Activated naive CD8-positive, alpha-beta T cell treated with anti-CD3 and anti-CD28 coated beads, Interleukin-2, amount 50 U/mL, for 16 hours (primary cell): ENCODE measurements at regions not wholly inside any gene's neighbourhood (a gene's known extent, or its start where the extent isn't known, plus 50 kb on each side); places are given as distances from the start of the nearest gene placed in this dataset.

Experiments
- DNase-seq: peaks from one replicate; pipeline ENCODE4 v3.0.0-alpha.2; 2020; ENCODE audit warnings: low read depth, low spot score

DNA sequence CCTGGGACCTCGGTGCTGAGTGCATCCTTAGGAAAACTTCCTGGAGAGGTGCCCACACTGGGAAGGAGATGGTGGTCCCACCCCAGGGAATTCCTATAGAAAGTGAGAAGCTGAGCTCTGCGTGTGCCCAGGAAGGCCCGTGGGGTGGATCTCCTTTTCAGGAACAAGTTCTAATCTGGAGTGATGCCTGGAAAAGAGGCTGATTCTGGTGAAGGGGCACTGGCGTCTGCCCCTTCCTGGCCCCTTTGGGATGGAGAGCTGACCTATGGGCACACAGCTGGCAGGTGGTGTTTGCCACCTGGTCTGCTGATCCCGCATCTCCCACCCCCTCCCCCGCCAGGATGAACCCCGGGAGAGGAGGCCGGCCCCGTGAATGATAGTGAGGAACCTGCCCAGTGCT, 142.0 kb upstream of the RTL1 start:
- DNase-seq, result no peak

DNA sequence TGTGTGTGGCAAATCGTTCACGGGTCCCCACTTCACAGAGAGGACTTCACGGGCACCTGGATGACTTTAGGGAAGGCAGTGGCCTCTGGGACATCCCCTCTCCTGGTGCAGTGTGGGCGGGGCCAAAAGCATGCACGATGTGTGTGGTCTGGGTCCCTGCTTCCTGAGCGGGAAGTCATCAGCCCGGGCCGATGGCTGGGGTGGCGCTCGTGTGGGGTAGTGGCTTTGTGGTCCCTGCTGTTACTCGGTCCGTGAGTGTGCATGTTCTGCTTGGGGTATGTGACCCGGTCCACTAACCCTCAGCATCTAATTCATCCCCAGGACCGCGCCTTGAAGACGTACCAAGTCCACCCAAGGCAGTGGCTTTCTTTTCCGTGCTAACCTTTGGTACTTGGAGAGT, 142.5 kb upstream of the RTL1 start:
- no peak for DNase-seq

DNA sequence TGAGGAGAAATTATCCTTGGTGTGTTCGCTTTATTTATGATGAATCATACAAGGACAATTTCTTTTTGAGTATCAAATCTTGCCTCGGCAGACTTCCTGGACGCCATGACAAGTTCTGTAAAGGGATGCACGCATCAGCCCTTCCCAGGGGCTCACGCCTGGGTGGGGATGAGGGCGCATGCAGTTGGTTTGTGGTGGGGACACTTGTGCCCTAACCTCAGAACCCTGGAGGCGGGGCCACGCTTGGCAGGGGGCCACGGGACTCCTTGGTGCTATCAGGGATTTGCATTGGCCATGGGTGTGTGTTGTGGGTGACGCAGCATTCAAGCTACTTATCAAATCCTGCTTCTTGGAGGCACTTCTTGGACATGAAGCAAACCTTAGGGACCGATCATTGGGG, 143.8 kb upstream of the RTL1 start:
- DNase-seq, result no peak

DNA sequence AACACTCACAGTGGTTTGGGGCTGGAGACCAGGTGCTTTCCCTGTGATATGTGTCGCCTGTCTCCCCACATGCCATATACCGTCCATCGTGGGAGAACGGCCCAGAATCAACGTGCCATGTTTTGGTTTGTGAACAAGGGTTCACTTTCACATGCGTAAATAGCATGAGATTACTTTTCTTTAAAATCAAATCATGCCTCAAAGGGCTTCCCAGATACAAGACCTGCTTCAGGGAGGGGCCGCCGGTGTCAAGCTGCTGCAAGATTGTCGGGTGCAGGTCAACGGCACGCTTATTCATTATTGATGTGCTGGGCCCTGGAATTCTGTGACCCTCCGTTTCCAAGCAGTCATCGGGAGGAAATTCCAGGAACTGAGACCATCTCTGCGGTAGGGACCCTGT, 145.2 kb upstream of the RTL1 start:
- no peak for DNase-seq

DNA sequence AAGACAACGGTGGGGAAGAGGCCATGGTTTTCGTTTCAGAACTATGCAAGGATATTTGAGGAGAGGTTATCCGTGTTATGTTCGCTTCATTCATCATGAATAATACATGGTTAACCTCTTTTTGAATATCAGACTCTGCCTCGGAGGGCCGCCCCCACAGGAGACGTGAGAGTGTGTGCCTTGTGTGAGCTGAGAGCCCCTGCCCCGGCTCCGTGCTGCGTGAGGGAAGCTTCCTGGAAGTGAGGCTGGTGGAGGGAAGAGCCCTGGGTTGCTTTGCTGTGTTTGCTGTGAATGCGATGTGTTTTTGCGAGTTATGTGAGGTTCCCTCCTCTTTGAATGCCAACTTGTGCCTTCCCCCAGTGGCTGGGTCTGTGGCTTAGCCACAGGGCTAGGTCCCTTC, 146.0 kb upstream of the RTL1 start:
- DNase-seq, result no peak

DNA sequence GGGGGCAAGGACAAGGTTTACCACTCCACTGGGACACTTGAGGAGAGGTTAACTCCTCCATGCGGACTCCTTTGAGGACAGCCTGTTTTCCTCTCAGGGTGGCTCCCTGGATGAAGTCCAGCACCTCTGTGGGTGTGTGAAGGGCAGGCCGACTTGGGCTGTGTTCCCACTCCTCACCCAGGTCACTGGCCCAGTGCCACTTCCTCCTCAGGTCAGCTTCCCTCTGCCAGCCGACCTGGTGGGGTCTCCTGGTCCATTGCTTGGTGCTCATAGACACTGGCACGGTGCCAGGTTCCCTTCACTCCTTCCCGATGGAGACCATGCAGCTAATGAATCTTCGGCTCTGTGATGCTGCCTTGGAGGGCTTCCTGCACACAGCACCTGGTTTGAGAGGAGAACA, 146.4 kb upstream of the RTL1 start:
- no peak for DNase-seq

DNA sequence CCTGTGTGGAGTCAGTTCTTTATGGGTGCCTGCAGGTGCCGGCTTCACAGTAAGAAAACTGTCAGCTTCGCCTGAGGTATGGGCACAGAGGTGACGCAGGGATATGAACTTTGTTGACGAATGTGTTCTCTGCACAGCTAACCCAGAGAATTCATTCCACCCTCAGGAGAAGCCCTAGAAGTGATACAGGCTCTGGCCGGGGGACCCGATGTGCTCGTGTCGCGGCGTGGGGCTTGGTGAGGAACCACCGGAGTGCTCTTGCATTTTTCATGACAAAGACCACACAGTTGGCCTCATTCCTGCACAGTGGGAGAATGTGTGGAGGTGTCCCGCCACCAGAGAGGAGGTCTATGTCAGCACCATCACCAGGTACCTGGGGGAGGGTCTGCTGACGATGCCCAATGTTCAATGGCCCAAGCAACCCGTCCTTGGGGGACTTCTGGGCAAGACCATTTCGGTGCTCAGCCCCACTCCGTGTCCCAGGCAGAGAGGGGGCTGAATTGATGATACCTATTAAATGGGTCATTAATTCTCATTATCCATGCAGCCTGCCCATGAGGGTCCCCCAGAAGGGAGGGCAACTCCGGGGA, 147.5 kb upstream of the RTL1 start:
- no peak for DNase-seq

DNA sequence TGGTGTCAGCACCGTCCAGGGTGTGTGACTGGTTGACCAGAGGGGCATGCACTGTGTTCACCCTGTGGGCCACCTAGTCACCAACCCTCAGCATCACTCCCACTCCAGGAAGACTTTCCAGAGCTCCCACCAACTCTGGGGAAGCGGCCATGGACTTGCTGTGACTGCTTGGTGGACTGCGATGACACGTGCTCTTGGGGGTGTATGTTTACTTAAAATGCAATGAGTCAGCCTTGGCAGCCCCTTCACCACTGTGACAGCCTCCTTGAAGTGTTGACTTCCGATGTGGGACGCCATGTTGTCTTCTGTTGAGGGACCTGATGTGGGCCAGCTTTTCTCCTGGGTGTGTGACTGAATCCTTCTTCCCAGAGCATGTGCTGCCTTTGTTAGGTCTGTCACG, 151.1 kb upstream of the RTL1 start:
- no peak for DNase-seq

DNA sequence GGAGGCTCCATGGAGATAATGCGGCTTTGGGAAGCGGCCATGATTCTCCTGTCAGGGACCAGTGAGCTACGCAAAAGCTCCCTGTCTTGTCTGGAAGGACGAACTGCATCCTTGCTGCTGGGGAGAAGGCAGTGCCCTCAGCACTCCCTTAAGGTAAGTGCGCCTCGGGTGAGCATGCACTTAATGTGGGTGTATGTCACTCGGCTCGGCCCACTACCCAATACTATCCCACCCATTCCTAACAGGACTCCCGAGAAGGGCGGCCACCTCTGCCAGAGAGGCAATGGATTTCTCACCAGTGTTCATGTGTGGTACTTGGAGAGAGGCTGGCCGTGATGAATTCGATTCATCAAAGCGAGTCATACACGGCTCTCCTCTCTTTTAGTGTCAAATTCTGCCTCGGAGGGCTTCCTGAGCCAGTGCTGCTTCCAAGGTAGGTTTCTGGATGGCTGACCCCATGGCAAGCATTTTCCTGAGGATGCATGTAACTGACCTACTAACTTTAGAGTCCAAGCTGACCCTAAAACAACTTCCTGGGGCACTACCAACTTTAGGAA, 151.7 kb upstream of the RTL1 start:
- DNase-seq, result no peak

DNA sequence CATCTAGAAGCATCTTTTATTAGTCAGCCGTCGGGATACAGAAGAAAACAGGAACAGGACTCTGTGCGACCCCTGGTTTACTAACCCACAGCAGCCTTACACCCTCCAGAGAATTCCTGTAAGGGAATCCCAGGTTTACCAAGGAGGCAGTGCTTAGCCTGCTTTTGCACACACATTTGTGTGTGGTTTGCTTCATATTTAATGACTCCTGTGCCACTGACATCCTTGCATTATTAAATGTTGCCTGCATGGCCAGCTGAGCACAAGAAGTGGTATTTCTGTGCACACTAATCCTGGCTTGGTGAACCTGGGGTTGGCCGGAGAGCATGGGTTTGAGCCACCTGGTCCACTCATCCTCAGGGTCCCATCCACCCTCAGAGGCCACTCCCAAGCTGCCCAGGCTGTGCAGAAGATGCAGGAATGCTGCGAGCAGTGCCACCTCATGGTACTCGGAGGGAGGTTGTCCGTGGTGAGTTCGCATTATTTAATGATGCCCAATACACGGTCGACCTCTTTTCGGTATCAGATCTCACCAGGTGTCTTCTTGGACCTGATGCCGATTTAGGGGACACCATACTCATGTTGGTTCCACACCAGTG, 152.4 kb upstream of the RTL1 start:
- no peak for DNase-seq

DNA sequence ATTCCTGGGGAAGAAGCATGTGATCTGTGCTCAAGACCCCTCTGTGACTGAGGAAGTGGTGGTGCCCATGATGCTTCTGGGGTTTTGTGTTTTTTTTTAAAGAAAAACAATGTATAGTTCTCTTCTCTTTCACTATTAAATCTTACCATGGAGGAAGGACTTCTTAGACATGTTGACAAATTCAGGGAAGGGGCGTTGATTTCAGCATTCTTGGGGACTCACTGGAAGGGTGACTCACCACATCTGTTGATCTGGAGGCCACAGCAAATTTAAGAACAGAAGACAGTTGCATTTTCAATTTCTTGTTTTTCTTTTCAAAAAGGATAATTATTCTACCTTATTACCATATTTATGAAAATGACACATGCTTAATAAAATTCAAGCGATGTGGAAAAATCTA, 152.9 kb upstream of the RTL1 start:
- DNase-seq, result no peak

DNA sequence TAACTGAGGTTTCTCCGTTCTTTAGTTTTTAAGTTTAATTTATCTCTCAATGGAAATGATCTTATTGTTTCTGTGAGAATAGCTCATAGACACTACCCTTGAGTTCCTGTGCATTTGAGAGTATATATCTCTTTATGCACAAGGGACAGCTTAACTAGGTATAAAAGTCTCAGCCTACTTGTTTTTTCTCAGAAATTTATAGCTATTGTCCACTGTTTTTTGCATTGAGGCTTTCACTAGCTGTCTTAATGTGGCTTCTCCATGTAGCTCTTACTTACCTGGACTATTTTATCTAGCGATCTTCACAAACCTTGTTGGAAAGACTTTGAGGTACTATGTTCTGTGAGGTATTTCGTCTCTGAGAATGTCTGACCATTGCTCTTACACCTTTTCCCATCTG, 153.9 kb upstream of the RTL1 start:
- DNase-seq, result no peak

DNA sequence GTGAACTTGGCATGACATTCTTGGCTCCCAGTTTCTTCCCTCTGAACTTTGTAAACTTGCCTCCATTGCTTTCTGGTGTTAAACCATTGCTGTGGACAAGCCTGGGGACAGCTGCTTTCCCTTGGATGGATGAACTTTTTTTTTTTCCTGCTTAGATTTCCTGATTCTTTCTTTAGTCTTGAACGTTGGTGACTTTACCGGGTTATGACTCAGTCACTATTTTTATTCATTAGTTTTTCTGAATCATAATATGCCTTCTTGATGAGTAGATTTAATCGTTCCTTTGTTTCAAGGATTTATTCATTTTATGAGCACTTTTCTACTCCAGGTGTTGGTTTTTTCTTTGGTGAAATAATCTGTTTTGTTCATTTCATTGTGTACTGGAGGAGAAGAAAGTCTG, 155.0 kb upstream of the RTL1 start:
- DNase-seq, result no peak

DNA sequence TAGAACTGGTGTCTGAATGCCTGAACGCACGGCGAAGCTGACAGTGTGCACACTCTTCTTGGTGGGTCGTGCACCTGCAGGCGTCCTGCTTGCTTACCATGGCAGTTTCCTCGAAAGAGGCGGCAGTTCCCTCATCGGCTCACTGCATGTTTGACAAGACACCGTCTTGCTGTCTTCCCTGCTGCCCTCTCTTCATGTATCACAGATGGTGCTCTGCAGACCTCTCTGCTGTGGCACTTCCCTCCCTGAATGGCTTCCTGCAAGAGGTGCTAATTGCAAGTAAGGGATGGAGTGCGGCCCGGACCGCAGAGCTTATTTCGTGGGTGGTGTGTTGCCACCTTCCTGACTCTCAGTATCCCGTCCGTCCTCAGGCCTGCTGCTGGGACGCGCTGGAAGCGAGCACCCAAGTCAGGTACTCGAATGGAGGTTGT, 156.7 kb upstream of the RTL1 start:
- no peak for DNase-seq

DNA sequence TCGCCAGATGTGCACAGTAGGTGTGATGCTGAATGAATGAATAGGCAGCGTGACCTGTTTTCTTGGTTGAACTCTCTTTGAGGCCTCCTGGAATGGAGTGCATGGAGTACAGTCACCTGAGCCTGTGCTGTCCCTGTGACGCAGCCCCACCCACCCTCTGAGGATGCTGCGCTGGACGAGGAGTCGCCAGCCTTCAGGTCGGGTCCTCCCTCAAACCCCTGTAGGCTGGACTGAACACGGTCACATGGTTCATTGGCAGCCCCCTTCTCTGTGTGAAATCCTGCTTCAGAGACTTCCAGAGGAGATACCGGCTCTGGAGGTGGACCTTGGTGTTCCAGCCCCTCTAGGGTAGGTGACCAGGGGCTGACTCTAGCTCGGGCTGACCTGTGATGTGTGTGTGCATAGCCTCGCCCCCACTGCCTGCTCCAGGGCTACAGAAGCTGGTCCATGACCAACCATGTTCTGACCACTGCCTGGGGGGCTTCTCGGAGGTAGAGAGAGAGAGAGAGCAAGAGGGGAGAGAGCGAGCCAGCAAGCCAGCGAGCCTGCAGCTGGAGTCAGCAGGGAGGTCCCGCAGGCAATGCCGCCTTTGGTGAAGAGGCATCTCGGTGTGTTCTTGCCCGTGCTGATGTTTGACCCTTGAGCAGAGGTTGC, 158.0 kb upstream of the RTL1 start:
- DNase-seq, result no peak

DNA sequence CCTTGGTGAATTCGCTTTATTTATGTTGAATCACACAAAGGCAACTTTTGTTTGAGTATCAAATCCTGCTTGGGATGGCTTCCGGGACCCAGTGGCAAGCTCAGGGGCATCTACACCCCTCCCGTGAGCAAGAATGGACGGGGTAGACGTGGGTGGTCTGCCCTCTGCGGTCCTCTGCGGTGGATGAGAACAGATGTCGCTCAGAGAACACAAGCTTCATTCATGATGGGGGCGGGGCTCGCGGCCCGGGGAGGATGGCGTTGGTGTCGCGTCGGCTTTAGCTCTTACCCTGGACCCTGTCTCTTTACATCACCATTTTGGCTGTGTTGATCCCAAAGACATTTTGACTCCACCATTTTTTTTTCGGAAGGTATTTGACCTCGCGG, 158.5 kb upstream of the RTL1 start:
- no peak for DNase-seq

DNA sequence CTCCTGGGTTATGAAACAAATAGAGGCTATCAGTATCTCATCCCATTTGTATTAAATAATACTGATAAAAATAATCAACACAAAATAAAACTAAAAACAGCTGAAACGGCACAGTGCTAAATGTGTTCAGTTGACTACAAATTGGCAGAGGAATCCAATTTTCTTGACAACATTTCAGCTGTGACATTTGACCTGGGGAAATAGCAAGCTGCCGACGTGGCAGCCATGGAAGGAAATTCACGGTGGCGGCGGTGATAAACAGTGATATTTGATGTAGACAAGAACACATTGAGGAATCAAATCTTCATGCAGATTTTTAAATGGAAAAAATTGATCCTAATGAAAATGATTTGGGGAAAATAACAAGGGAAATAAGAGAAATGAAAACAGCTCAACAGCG, 159.1 kb upstream of the RTL1 start:
- no peak for DNase-seq

DNA sequence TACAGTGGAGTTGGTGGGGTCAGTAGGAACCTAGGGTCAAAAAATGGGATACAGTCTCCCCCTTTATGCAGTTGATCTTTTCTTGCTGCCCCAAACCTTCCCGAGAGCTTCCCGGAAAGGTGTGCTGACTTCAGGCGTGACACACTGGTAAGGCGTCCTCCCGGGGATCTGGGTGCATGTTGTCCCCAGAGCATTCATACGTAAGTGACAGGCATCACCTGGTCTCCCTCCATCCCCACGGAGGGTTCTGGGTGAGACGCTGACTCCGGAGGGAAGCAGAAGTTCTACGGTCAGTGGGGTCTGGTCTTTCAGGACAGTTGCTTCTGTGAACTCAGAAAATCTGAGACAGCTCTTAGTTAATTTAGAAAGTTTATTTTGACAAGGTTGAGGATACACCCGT, 159.6 kb upstream of the RTL1 start:
- no peak for DNase-seq

DNA sequence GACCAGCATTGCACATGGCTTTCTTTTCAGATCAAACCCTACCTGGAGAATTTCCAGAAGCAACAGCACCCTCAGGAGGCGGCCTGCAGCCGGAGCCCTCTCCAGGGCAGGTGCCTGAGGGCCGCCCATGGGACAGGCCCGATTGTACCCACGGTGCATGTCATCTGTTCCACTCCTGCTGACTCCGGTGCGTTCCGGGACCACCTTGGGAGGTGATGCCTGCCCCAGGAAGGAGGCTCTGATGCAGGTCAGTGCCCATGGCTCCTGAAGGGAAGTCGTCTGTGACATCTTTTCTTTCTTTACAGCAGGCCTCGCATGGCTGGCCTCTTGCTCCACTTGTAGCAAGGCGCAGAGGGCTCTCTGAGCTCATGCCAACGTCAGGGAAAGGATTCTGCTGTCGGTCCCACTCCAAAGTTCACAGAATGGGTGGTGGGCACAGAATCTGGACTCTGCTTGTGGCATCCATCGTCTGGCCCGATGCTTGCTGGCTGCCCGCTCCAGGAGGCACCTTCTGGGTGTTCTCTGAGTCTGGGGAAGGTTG, 160.7 kb upstream of the RTL1 start:
- no peak for DNase-seq

DNA sequence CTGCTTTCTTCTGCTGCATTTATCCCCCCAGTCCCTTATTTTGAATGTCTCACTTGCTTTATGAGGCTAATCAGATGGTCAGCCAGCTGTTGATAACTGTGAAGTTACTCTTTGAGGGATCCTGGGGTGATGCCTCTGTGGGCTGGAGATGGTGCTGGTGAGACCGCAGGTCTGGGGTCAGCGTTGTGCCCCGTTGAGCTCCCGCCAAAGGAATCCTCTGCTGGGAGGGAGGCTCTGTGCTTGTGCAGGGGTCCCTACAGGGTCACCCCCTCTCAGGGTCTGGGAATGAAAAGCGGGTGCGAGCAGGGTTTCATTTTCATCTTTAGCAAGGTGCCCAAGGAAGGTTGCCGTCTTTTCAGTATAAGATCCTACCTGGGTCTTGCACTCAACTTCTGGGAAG, 161.2 kb upstream of the RTL1 start:
- no peak for DNase-seq

DNA sequence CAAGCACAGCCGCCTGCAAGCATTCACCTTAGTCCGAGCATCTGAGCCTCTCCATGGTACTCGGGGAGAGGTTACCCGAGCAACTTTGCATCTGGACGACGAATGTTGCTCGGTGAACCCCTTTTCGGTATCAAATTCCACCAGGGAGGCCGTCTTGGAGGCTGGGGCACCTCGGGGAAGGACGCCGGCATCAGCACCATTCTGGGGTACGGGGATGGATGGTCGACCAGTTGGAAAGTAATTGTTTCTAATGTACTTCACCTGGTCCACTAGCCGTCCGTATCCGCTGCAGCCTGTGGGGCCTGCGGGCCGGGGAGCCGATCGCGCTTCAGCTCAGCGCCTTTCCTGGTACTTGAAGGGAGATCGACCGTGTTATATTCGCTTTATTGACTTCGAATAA, 161.7 kb upstream of the RTL1 start:
- DNase-seq, result no peak

DNA sequence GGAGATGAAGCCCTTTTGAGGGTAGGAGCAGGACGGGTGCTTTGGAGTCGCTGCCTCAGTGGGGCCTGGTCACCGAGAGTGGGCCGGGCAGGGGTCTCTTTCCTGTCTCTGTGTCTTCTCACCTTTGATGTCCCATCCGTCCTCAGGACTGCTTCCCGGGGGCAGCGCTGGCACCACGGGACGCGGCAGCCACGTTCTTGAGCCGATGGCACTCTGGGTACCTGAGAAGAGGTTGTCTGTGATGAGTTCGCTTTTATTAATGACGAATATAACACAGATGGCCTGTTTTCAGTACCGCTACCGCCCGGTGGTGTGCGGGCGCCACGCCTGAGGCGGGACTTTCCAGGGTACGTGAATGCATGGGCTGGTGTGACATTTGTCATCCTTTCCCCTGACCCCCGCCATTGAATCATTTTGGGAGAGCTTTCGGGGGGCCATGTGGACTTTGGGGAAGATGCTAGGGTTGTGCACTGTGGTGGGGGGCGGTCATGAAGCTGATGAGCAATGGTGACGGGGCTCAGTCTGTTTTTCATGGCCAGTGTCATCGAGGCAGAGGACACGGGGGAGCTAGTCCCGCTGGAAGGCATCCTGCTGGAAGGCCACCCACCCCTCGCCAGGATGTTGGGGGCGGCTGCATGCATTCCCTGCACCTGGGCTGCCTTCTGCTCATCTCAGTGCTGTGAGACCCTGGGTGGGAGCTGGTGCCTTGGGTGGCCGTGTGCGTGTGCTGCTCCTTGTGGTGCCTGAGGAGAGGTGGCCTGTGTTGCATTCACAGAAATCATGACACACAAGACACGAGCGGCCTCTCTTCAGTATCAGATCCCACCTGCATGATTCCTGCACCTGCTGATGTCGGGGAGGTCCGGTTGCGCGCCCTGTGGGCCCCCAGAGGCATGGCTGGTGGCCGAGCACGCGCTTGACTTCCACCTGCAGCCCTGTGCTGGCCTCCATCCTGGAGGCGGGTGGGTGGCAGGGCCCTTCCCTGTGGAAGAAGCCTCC, 162.5 kb upstream of the RTL1 start:
- no peak for DNase-seq
